ENCODE measurements at regions not wholly inside any gene's neighbourhood (a gene's known extent, or its start where the extent isn't known, plus 50 kb on each side); places are given as distances from the start of the nearest gene placed in this dataset.
"Not testable (repeated sequence)": the region's sequence is repeated elsewhere in the genome, so short reads cannot be mapped to it uniquely, and the experiment has no call there.

GRCh38 chr7:128561116-128561722, 84.7 kb downstream of the METTL2B start:
- DNase-seq, result not testable (repeated sequence)

DNA sequence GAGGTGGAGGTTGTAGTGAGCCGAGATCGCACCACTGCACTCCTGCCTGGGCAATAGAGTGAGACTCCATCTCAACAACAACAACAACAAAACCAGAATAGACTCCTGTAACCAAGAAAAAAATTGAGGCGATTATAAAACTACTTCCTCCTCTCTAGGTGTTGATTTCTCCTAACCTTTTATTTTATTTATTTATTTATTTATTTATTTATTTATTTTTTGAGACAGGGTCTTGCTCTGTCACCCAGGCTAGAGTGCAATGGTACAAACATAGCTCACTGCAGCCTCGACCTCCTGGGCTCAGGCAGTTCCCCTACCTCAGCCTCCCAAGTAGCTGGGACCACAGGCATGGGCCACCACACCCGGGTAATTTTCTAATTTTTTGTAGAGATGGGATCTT, 86.2 kb downstream of the METTL2B start:
- not testable (repeated sequence) for DNase-seq

DNA sequence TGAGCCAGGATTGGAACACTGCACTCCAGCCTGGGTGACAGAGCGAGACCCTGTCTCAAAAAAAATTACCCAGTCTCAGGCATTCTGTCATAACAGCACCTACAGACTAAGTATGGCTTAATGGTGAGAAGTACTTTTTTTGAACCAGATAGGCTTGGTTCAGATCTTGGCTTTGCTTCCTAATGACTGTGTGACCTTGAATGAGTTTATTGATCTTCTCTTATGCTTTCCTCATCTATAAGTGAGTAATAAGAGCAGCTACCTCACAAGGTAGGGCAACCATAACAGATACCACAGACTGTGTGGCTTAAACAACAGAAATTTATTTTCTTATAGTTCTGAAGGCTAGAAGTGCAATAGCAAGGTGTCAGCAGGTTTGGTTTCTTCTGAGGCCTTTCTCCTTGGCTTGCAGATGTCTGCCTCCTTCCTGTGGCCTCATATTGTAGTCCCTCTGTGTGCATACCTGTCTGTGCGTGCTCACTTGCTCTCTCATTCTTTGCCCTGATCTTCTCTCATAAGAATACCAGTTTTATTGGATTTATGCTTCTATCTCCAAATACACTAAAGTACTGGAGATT, 87.7 kb downstream of the METTL2B start:
- not testable (repeated sequence) for DNase-seq

DNA sequence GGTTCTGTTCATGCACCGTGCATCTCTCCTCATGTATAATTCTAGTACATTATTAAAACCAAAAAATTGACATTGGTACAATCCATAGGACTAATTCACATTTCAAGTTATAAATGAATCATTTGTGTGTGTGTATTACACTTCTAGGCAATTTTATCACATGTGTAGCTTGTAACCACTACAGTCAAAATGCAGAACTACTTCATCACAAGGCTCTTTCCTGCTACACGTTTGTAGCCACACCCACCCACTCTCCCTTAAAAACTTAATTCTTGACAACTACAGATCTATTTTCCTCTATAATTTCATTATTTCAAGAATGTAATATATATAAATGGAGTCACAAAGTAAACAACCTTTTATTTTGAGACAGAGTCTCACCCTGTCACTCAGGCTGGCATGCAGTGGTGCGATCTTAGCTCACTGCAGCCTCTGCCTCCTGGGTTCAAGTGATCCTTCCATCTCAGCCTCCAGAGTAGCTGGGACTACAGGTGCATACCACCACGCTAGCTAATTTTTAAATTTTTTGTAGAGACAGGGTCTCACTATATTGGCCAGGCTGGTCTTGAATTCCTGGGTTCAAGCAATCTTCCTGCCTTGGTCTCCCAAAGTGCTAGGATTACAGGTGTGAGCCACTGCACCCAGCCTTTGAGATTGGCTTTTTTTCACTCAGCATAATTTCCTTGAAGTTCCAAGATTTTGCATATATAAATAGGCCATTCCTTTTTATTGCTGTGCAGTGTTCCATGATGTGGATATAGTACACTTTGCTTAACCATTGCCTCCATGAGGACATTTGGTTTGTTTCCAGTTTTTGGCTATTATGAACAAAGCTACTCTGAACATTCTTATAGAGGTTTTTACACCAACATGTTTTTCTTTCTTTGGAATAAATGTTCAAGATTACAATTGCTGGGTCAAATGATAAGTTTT, 88.7 kb downstream of the METTL2B start:
- DNase-seq, result not testable (repeated sequence)

DNA sequence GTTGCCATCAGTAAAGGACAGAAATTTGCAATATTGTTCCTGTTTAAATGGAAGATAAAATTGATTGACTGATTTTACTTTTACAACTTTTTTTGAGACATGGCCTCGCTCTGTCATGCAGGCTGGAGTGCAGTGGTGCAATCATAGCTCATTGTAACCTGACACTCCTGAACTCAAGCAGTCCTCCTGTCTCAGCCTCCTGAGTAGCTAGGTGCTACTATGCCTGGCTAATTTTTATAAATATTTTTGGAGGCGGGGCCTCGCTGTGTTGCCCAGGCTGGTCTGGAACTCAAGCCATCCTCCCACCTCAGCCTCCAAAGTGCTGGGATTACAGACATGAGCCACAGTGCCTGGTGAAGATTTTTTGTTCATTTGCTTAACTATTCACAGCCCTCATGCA, 96.8 kb upstream of the GARIN1A start:
- DNase-seq, result not testable (repeated sequence)

DNA sequence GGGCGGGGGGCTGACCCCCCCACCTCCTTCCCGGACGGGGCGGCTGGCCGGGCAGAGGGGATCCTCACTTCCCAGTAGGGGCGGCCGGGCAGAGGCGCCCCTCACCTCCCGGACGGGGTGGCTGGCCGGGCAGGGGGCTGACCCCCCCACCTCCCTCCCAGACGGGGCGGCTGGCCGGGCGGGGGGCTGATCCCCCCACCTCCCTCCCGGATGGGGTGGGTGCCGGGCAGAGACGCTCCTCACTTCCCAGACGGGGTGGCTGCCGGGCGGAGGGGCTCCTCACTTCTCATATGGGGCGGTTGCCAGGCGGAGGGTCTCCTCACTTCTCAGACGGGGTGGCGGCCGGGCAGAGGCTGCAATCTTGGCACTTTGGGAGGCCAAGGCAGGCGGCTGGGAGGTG, 95.1 kb upstream of the GARIN1A start:
- DNase-seq, result not testable (repeated sequence)

DNA sequence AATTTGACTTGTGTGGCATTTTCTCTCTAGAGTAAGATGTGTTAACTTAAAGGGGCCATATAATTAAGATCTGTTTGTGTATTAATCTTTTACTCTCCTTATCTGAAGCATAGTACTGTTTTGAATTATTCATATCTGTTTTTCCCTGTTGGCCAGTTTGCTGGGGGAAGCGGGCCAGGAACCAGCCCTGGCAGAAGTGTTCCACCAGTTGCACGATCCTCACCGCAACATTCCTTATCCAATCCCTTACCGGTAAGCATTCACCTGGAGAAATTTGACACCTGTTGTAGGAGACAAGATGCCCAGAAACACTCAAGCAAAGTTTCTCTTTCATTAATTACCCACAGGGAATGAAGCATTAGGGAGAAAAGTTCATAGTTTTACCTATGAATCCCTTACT, 92.2 kb upstream of the GARIN1A start:
- DNase-seq, result not testable (repeated sequence)

GRCh38 chr7:128581100-128581499, 91.0 kb upstream of the GARIN1A start:
- DNase-seq, result not testable (repeated sequence)

GRCh38 chr7:128581825-128582561, 90.1 kb upstream of the GARIN1A start:
- DNase-seq, result not testable (repeated sequence)

DNA sequence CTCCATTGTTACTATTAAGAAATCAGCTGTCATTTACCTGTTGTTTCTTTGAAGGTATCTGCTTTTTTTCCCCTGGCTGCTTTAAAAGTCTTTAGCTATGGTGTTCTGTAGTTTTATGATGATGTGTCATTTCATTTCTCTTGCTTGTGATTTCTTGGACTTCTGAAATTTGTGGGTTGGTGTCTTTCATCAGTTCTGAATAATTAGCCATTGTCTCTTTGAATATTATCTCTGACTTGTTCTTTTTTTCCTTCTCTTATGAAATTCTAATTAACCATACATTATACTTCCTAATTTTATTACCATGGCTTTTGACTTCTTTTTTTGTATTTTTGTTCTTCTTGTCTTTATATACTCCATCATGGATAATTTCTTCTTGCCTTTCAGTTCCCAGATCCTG, 85.4 kb upstream of the GARIN1A start:
- DNase-seq, result not testable (repeated sequence)

DNA sequence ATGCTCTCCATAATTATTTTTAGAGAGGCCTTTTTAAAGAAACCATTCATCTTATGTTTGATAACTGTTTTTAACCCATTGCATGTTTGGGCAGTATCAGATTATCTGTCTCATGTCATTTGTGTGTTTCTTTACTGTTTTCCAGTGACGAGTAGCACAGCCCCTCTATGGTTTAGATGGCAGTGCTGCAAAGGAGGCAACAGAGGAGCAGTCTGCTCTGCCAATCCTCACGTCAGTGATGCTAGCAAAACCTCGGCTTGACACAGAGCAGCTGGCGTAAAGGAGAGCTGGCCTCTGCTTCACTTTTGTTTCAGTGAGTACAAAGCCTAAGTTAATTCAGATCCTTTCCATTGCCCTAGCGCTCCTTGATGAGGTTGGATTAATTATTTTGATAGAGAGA, 80.4 kb upstream of the GARIN1A start:
- DNase-seq, result no peak

GRCh38 chr7:128592209-128592608, 79.9 kb upstream of the GARIN1A start:
- not testable (repeated sequence) for DNase-seq

DNA sequence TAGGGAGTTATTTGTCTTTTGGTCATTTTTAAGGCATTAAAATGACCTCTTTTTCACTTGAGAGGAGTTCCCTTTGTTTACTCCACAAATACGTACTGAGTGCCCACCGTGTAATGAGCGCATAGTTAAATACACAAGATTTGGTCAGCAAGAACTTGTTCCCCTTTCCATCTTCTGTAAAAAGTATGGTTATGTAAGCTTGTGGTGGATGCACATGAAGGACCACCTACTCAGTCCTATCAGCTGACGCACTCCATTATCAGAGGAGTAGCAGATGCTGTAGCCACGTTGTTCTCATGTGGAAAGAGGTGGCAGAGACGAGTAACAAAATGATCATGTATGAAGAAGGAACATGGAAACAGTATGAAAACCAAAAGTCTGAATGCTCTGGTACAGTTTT, 78.0 kb upstream of the GARIN1A start:
- DNase-seq, result not testable (repeated sequence)

- DNase-seq, result not testable (repeated sequence)
Measured at GRCh38 chr7:128596336-128597128, 75.6 kb upstream of the GARIN1A start.

GRCh38 chr7:128598946-128599345, 73.1 kb upstream of the GARIN1A start:
- not testable (repeated sequence) for DNase-seq

DNA sequence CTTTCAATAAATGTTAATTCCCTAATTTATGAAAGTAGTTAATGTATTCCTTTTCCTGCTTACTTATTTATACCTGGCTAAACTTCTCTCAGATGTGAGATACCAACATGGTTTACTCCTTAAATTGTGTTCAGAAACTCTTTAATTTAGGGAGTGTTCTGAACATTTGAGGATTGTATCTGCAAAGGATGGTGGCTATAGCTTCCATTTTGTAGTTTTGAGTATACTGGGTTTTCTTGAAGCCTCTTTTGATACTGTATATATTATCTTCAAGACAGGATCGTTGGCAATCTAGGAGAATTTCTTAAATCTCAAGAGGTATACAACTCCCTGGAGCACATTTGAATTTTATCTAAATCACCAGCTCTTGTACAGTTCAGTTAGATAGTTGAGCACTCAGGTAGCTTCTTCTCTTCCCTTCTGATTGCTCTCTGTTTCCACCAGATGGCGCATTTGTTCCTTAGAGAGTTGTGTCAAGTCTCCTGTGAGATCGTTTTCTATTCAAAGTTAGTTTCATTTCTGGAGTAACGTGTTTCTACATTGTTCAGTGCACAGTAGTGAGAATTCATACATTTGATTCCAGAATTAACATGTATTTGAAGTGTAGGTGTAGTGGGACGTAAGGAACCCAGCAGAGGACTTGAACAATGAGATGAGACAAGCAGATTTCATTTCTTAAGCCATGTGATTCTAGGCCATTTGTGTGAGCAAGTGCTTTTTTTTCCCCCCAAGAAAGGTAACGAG, 63.2 kb upstream of the GARIN1A start:
- DNase-seq, result peak in 3 of 5 experiments; percentile 7 to 57 (median 43)

- DNase-seq, result not testable (repeated sequence)
Measured at GRCh38 chr7:128613366-128613765, 58.7 kb upstream of the GARIN1A start.

DNA sequence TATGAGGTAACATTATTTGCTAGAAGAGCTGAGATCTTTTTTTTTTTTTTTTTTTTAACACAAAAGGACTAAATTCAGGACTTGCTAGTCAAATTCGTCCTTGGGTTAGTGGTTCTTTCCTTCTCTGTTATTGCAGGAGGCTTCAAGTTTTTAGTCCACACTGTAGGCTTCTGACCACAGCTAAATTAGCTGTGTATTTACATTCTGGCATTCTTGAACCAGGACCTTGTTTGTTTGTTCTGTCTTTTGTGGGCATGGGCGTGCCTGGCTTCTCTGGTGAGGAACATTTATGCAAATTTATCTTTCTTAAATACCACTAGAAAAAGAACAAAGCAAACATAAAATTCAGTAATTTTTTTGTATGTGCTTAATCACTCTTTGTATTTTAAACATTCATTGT, 57.3 kb upstream of the GARIN1A start:
- DNase-seq, result not testable (repeated sequence)

- not testable (repeated sequence) for DNase-seq
Measured at GRCh38 chr7:128616799-128617198, 55.3 kb upstream of the GARIN1A start.

Data from T-helper 2 cell (primary cell).